Upper lobe of right lung (tissue), 1 donor: ENCODE measurements at regions not wholly inside any gene's neighbourhood (a gene's known extent, or its start where the extent isn't known, plus 50 kb on each side); places are given as distances from the start of the nearest gene placed in this dataset.

Experiments
- ATAC-seq: fragments of 200-7000 bp; cut with Tn5 transposase; one replicate; pipeline ENCODE4 v1.9.1; 2020; ENCODE audit warnings: mild to moderate bottlenecking, moderate library complexity
- DNase-seq: peaks from one replicate; pipeline ENCODE4 v3.0.0-alpha.2; 2020
- H3K27ac ChIP-seq: fragments of 200-600 bp; one replicate; pipeline ENCODE4 v1.8.0; 2022
- H3K27me3 ChIP-seq: fragments of 200-600 bp; one replicate; pipeline ENCODE4 v1.8.0; 2022; ENCODE audit warnings: mild to moderate bottlenecking
- H3K36me3 ChIP-seq: fragments of 200-600 bp; one replicate; pipeline ENCODE4 v1.8.0; 2022
- H3K4me1 ChIP-seq: fragments of 200-600 bp; one replicate; pipeline ENCODE4 v1.8.0; 2022
- H3K4me3 ChIP-seq: fragments of 200-600 bp; one replicate; pipeline ENCODE4 v1.8.0; 2022; ENCODE audit warnings: mild to moderate bottlenecking
- H3K9me3 ChIP-seq: fragments of 200-600 bp; one replicate; pipeline ENCODE4 v1.8.0; 2022
- intact Hi-C: fragments of 100-400 bp; cut with DNase I; formaldehyde crosslinking; loops from one replicate; pipeline ENCODE4 v1.11.0; 2022
- TF ChIP-seq, protein P1 (sequence below): fragments of 200-600 bp; IDR thresholded peaks from one replicate; pipeline ENCODE4 v1.8.0; 2022; ENCODE audit warnings: antibody characterized with exemption
- donor health status: DM: no; HTN: yes; CAD: no; lungs with severe emphysema.

DNA sequence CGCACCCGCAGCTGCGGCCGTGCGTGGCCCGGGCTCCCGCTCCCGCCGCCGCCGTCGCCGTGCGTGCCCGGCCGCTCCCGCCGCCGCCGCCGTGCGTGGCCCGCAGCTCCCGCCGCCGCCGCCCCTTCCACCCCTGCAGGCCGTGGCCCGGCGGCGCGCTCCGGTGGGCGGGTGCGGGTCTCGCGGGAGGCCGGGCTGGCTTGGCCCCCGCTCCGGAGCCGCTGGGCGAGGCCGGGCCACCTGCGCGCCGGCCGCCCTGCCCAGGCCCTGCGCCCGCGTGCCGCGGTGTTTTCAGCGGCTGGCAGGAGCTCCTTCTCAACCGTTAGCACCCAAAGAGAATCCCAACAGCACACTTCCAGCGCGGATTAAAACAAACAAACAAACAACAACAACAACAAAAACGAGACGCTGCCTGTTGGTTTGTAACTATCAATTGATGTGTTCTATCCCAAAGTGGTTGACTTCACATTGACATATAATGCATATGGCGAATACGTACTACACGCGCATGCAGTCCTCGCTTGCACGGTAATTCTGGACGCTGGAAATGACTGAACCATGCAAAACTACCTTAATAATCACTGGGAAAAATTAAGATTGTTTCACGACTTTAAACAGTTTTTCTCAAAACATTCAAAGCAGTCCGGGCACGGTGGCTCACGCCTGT is 113.7 kb upstream of the GOLGA8J start:
- Histone ChIP-seq H3K9me3 (no peaks in the 10 kb centered on the region), H3K27ac (no peak overlapping the region), H3K27me3 (peaks cover 21% of the 10 kb centered on the region), H3K4me1 (no peaks in the 10 kb centered on the region), H3K36me3 (no peaks in the 10 kb centered on the region), H3K4me3 (peak overlapping the region; percentile 38)
- intact Hi-C loops: no loop called here
- ATAC-seq: peak; percentile 78
- no peak for DNase-seq
- TF ChIP-seq, protein P1, sequence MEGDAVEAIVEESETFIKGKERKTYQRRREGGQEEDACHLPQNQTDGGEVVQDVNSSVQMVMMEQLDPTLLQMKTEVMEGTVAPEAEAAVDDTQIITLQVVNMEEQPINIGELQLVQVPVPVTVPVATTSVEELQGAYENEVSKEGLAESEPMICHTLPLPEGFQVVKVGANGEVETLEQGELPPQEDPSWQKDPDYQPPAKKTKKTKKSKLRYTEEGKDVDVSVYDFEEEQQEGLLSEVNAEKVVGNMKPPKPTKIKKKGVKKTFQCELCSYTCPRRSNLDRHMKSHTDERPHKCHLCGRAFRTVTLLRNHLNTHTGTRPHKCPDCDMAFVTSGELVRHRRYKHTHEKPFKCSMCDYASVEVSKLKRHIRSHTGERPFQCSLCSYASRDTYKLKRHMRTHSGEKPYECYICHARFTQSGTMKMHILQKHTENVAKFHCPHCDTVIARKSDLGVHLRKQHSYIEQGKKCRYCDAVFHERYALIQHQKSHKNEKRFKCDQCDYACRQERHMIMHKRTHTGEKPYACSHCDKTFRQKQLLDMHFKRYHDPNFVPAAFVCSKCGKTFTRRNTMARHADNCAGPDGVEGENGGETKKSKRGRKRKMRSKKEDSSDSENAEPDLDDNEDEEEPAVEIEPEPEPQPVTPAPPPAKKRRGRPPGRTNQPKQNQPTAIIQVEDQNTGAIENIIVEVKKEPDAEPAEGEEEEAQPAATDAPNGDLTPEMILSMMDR: no peak

DNA sequence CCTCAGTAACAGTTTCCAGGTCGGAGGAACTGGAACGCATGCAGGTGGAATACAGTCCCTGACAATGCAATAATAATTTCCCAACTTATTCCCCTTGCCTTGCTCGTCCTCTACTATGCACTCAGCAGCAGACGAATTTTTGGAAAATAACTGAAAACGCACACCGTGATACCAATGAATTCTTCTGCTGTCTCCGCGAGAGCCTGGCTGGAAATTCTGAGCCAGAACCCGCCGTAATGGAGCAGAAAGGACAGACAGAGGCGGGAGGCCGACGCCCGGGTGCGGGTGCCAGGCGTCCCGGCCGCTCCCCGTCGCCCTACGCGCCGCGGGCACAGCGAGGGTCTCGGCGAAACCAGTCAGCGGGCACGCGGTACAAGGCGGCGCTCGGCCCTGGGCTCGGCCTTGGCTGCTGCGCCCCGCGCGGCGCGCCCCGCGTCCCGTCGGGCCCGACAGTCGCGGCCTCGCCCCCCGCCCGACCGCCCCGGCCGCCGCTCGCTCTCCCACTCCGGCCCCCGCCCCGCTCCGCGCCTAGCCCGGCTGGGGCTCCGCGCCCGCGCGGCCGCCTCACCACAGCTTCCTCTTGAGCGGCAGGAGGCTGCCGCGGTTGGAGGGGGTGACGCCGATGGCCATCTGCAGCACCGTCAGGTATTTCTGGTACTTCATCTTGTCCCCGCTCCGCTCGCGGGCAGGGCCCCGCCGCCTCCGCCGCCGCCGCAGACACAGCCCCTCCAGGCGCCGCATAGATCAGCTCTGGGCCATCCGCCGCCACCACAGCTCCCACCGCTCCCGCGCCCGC is 114.5 kb upstream of the GOLGA8J start:
- H3K27me3 ChIP-seq: peaks cover 21% of the 10 kb centered on the region
- H3K36me3 ChIP-seq: no peaks in the 10 kb centered on the region
- H3K4me1 ChIP-seq: no peaks in the 10 kb centered on the region
- no peaks in the 10 kb centered on the region for H3K9me3 ChIP-seq
- peak; percentile 73 for ATAC-seq
- no peak for DNase-seq
- TF ChIP-seq, protein P1: no peak
- no peak overlapping the region for H3K27ac ChIP-seq
- H3K4me3 ChIP-seq: peak overlapping the region; percentile 40
- intact Hi-C loops: no loop called here

DNA sequence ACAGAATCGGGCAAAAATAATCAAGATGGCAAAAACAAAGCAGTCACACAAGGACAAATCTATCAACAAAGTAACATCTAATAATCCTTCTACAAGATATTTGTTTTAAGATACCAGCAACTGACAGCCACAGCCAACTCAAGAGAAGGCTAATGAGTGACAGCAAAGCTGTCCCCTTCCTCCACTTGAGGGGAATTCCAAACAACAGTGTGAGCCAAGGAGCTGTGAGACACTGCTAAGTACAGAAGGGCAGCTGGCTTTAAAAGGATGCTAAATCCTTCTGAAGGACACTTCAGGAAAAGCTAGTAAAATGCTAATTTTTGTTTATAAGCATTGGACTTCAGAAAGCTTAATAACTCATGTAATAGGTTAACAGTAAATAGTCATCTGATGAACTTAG is 120.3 kb upstream of the GOLGA8J start:
- intact Hi-C loops: no loop called here
- H3K4me3 ChIP-seq: no peak overlapping the region
- no peak overlapping the region for H3K27ac ChIP-seq
- H3K36me3 ChIP-seq: no peaks in the 10 kb centered on the region
- TF ChIP-seq, protein P1: no peak
- DNase-seq (no peak), ATAC-seq (no peak)
- H3K27me3 ChIP-seq: peaks cover 7% of the 10 kb centered on the region
- no peaks in the 10 kb centered on the region for H3K9me3 ChIP-seq
- no peaks in the 10 kb centered on the region for H3K4me1 ChIP-seq

DNA sequence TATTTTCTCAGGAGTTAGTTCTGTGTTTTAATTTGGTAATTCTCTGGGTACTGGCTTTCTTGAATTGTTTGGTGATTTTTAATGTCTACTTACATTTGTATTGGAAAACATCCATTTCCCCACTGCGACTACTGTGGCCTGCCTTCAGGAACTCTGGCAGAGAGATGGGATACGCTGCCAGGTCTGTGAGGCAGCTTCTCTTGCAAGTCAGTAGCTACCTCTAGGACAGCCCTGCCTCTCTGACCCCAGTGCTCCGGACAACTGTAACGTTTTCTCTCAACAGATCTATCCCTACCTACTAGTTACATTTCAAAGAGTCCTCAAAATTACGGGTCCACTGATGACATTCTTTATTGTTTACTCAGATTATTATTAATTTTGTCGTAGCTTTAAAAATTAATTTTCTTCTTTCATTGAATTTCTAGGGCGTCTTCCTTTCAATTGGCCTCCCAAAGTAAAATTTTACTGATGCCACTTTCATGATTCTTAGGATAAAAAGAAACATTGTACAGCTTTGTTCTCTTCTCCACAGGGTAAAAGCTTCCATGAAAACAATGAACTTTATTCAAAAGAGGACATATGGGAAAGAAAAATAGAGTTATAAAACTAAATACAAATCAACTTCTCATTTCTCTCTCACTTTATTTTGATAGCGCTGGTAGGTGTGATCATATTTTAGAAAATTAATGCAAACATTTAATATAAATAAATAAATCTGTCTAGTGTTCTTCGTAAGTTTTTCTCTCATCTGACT is 123.2 kb upstream of the GOLGA8J start:
- no peak overlapping the region for H3K4me3 ChIP-seq
- H3K4me1 ChIP-seq: no peaks in the 10 kb centered on the region
- H3K36me3 ChIP-seq: no peaks in the 10 kb centered on the region
- TF ChIP-seq, protein P1: no peak
- H3K9me3 ChIP-seq: no peaks in the 10 kb centered on the region
- ATAC-seq (no peak), DNase-seq (no peak)
- no peak overlapping the region for H3K27ac ChIP-seq
- H3K27me3 ChIP-seq: no peaks in the 10 kb centered on the region
- intact Hi-C loops: no loop called here

DNA sequence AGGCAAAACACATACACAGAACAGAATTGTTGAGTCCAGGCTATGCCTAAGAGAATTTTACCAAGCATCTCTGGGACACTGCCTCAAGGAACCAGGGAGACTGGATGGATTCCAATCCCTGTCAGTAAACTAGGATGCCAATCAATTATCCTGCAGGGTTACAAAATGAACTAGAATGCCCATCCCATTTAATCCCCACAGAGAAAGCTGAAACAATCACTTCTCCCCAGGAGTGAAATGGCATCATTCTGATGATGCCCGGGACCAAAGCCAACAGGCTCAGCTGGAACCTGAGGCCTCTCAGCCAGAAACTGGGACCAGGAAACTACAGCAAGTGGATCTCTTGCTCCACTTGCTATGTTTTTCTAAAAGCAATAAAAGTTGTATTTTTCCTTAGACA is 130.0 kb upstream of the TJP1 start:
- Histone ChIP-seq H3K27ac (no peak overlapping the region), H3K9me3 (no peaks in the 10 kb centered on the region), H3K36me3 (no peaks in the 10 kb centered on the region), H3K4me3 (no peak overlapping the region), H3K4me1 (no peaks in the 10 kb centered on the region), H3K27me3 (no peaks in the 10 kb centered on the region)
- intact Hi-C loops: no loop called here
- TF ChIP-seq, protein P1: no peak
- DNase-seq (no peak), ATAC-seq (no peak)
